Ishikawa (cell line): ENCODE measurements at regions not wholly inside any gene's neighbourhood (a gene's known extent, or its start where the extent isn't known, plus 50 kb on each side); places are given as distances from the start of the nearest gene placed in this dataset.

Experiments
- CEBPB ChIP-seq: IDR thresholded peaks from 2 replicates; pipeline ENCODE4 v1.6.1; 2012
- CREB1 ChIP-seq: IDR thresholded peaks from 2 replicates; pipeline ENCODE4 v1.6.1; 2012; ENCODE audit warnings: low read depth
- EGR1 ChIP-seq: IDR thresholded peaks from 2 replicates; pipeline ENCODE4 v1.6.1; 2012
- EP300 ChIP-seq: IDR thresholded peaks from 2 replicates; pipeline ENCODE4 v1.6.1; 2012; ENCODE audit warnings: borderline replicate concordance
- FOXM1 ChIP-seq: IDR thresholded peaks from 2 replicates; pipeline ENCODE4 v1.6.1; 2012; ENCODE audit warnings: low read depth, borderline replicate concordance
- MAX ChIP-seq: IDR thresholded peaks from 2 replicates; pipeline ENCODE4 v1.6.1; 2012
- NFIC ChIP-seq: IDR thresholded peaks from 2 replicates; pipeline ENCODE4 v1.6.1; 2012
- RAD21 ChIP-seq: IDR thresholded peaks from 2 replicates; pipeline ENCODE4 v1.6.1; 2012; ENCODE audit warnings: low read depth
- REST ChIP-seq: IDR thresholded peaks from 2 replicates; pipeline ENCODE4 v1.6.1; 2012; ENCODE audit warnings: low read depth, mild to moderate bottlenecking
- TAF1 ChIP-seq: IDR thresholded peaks from 2 replicates; pipeline ENCODE4 v1.6.1; 2012; ENCODE audit warnings: low read depth, mild to moderate bottlenecking
- TCF12 ChIP-seq: IDR thresholded peaks from 2 replicates; pipeline ENCODE4 v1.6.1; 2012; ENCODE audit warnings: low read depth
- TEAD4 ChIP-seq: IDR thresholded peaks from 2 replicates; pipeline ENCODE4 v1.6.1; 2012
- USF1 ChIP-seq: IDR thresholded peaks from 2 replicates; pipeline ENCODE4 v1.6.1; 2012
- YY1 ChIP-seq: IDR thresholded peaks from 2 replicates; pipeline ENCODE4 v1.6.1; 2012; ENCODE audit warnings: low read depth
- ZBTB7A ChIP-seq: IDR thresholded peaks from 2 replicates; pipeline ENCODE4 v1.6.1; 2012; ENCODE audit warnings: low read depth

- TF ChIP-seq MAX (no peak), TCF12 (no peak), CEBPB (no peak), YY1 (no peak), TEAD4 (no peak), REST (no peak), EP300 (no peak), EGR1 (no peak), NFIC (no peak)
These were observed 148.3 kb upstream of the MOCS2 start for GRCh38 chr5:53257806-53258373.

GRCh38 chr5:53259176-53259575 is 149.6 kb upstream of the MOCS2 start:
- TF ChIP-seq TEAD4 (no peak), EP300 (no peak), USF1 (no peak), ZBTB7A (no peak), FOXM1 (no peak), NFIC (no peak), YY1 (no peak), EGR1 (no peak), TCF12 (no peak), MAX (no peak), CEBPB (no peak), CREB1 (no peak)

GRCh38 chr5:53260446-53260845 is 150.9 kb upstream of the MOCS2 start:
- TF ChIP-seq YY1, result no peak
- no peak for TF ChIP-seq FOXM1
- no peak for TF ChIP-seq NFIC
- TF ChIP-seq TCF12, result no peak
- no peak for TF ChIP-seq TAF1
- TF ChIP-seq RAD21, result no peak
- TF ChIP-seq USF1, result no peak
- no peak for TF ChIP-seq ZBTB7A
- TF ChIP-seq EGR1, result no peak
- no peak for TF ChIP-seq CREB1
- no peak for TF ChIP-seq TEAD4
- no peak for TF ChIP-seq EP300
- TF ChIP-seq MAX, result no peak
- TF ChIP-seq CEBPB, result no peak
- no peak for TF ChIP-seq REST

- TF ChIP-seq TCF12 (no peak), EGR1 (no peak), USF1 (no peak), CEBPB (no peak)
These were observed 151.7 kb upstream of the MOCS2 start for GRCh38 chr5:53261245-53261644.

- no peak for TF ChIP-seq TEAD4
- peak; percentile 69 for TF ChIP-seq RAD21
These were observed 152.9 kb upstream of the MOCS2 start for GRCh38 chr5:53262348-53262970.

GRCh38 chr5:53263151-53263550 is 153.6 kb upstream of the MOCS2 start:
- TF ChIP-seq TAF1, result no peak
- TF ChIP-seq EGR1, result no peak
- TF ChIP-seq ZBTB7A, result no peak
- TF ChIP-seq REST, result no peak
- no peak for TF ChIP-seq MAX
- TF ChIP-seq TCF12, result no peak
- TF ChIP-seq FOXM1, result no peak
- no peak for TF ChIP-seq RAD21
- TF ChIP-seq EP300, result no peak
- TF ChIP-seq CEBPB, result no peak
- no peak for TF ChIP-seq CREB1
